GM21528 (cell line): ENCODE measurements at regions not wholly inside any gene's neighbourhood (a gene's known extent, or its start where the extent isn't known, plus 50 kb on each side); places are given as distances from the start of the nearest gene placed in this dataset.
"Not testable (repeated sequence)": the region's sequence is repeated elsewhere in the genome, so short reads cannot be mapped to it uniquely, and the experiment has no call there.

ENCODE experiments used
- ATAC-seq: cut with Tn5 transposase; IDR thresholded peaks from one replicate; pipeline ENCODE4 v1.9.1; 2021; ENCODE audit warnings: mild to moderate bottlenecking, moderate library complexity; ENCODE audit not compliant: unreplicated experiment, low FRiP score

- no peak for ATAC-seq
Measured at GRCh38 chr11:45392591-45393091, 106.5 kb upstream of the SYT13 start.

- ATAC-seq = no peak
Measured at GRCh38 chr11:45392154-45392553, 106.0 kb upstream of the SYT13 start.

GRCh38 chr11:45391168-45391850, 105.2 kb upstream of the SYT13 start:
- no peak for ATAC-seq

GRCh38 chr11:45390407-45390806, 104.3 kb upstream of the SYT13 start:
- ATAC-seq = no peak

- ATAC-seq = no peak
Measured at GRCh38 chr11:45388472-45388871, 102.3 kb upstream of the SYT13 start.

- ATAC-seq = not testable (repeated sequence)
Measured at GRCh38 chr11:45387885-45388284, 101.7 kb upstream of the SYT13 start.

GRCh38 chr11:45386972-45387371, 100.8 kb upstream of the SYT13 start:
- ATAC-seq = no peak

GRCh38 chr11:45385844-45386243, 99.7 kb upstream of the SYT13 start:
- ATAC-seq = no peak

GRCh38 chr11:45385423-45385822, 99.3 kb upstream of the SYT13 start:
- no peak for ATAC-seq

- ATAC-seq = no peak
Measured at GRCh38 chr11:45384711-45385241, 98.6 kb upstream of the SYT13 start.

GRCh38 chr11:45384016-45384415, 97.9 kb upstream of the SYT13 start:
- no peak for ATAC-seq

GRCh38 chr11:45383224-45383623, 97.1 kb upstream of the SYT13 start:
- ATAC-seq = no peak

GRCh38 chr11:45382133-45382878, 96.2 kb upstream of the SYT13 start:
- ATAC-seq = no peak

- ATAC-seq = no peak
Measured at GRCh38 chr11:45379162-45379863, 93.2 kb upstream of the SYT13 start.

- ATAC-seq = no peak
Measured at GRCh38 chr11:45378516-45378915, 92.4 kb upstream of the SYT13 start.

GRCh38 chr11:45374653-45375059, 88.5 kb upstream of the SYT13 start:
- no peak for ATAC-seq

- no peak for ATAC-seq
Measured at GRCh38 chr11:45374130-45374529, 88.0 kb upstream of the SYT13 start.

- ATAC-seq = no peak
Measured at GRCh38 chr11:45373506-45374035, 87.4 kb upstream of the SYT13 start.

GRCh38 chr11:45372414-45372813, 86.3 kb upstream of the SYT13 start:
- not testable (repeated sequence) for ATAC-seq

- ATAC-seq = no peak
Measured at GRCh38 chr11:45371251-45372115, 85.3 kb upstream of the SYT13 start.
